Activated CD4-positive, alpha-beta memory T cell treated with anti-CD3 and anti-CD28 coated beads, Interleukin-2, amount 10 ng/mL, durations not matched to agents 7 days and 5 days (primary cell): ENCODE measurements at regions not wholly inside any gene's neighbourhood (a gene's known extent, or its start where the extent isn't known, plus 50 kb on each side); places are given as distances from the start of the nearest gene placed in this dataset.

ENCODE experiments used
- CTCF ChIA-PET: fragments of 350-600 bp; sonication (Branson Sonifier 250); formaldehyde crosslinking; loops from one replicate; lab custom pipeline; 2021; ENCODE audit warnings: antibody characterized with exemption, inconsistent platforms; lab: Charles Lee
- POLR2A ChIA-PET: fragments of 350-600 bp; sonication (Branson Sonifier 250); formaldehyde crosslinking; loops from one replicate; lab custom pipeline; 2021; ENCODE audit warnings: antibody characterized with exemption; lab: Charles Lee
- DNase-seq: peaks from one replicate; pipeline ENCODE4 v3.0.0-alpha.2; 2020
- H3K27ac Mint-ChIP-seq: one replicate; pipeline ENCODE4 v1.8.0; 2021; ENCODE audit warnings: mild to moderate bottlenecking, mixed read lengths
- H3K27me3 Mint-ChIP-seq: one replicate; pipeline ENCODE4 v1.8.0; 2021; ENCODE audit warnings: mixed read lengths
- H3K36me3 Mint-ChIP-seq: one replicate; pipeline ENCODE4 v1.8.0; 2021; ENCODE audit warnings: low read depth, mixed read lengths
- H3K4me1 Mint-ChIP-seq: one replicate; pipeline ENCODE4 v1.8.0; 2021; ENCODE audit warnings: mixed read lengths
- H3K4me3 Mint-ChIP-seq: one replicate; pipeline ENCODE4 v1.8.0; 2021; ENCODE audit warnings: mild to moderate bottlenecking, mixed read lengths
- H3K9me3 Mint-ChIP-seq: one replicate; pipeline ENCODE4 v1.8.0; 2021; ENCODE audit warnings: mixed read lengths

GRCh38 chr6:105817961-105818360 lies 268.2 kb upstream of the PRDM1 start:
- no peak overlapping the region for H3K27ac Mint-ChIP-seq
- H3K4me3 Mint-ChIP-seq, result no peak overlapping the region
- peaks cover 40% of the 10 kb centered on the region for H3K9me3 Mint-ChIP-seq
- H3K4me1 Mint-ChIP-seq, result peaks cover 46% of the 10 kb centered on the region
- no peak for DNase-seq
- no peaks in the 10 kb centered on the region for H3K27me3 Mint-ChIP-seq
- peaks cover 68% of the 10 kb centered on the region for H3K36me3 Mint-ChIP-seq
- ChIA-PET POLR2A (no interaction called here), CTCF (no interaction called here)

GRCh38 chr6:105817370-105817769 lies 268.8 kb upstream of the PRDM1 start:
- DNase-seq, result no peak
- Mint-ChIP-seq H3K4me3 (no peak overlapping the region), H3K27ac (no peak overlapping the region), H3K27me3 (no peaks in the 10 kb centered on the region), H3K36me3 (peaks cover 67% of the 10 kb centered on the region), H3K4me1 (peaks cover 50% of the 10 kb centered on the region), H3K9me3 (peaks cover 36% of the 10 kb centered on the region)
- CTCF ChIA-PET, result no interaction called here
- POLR2A ChIA-PET, result no interaction called here

- no peak overlapping the region for H3K27ac Mint-ChIP-seq
- H3K9me3 Mint-ChIP-seq, result peaks cover 32% of the 10 kb centered on the region
- H3K27me3 Mint-ChIP-seq, result no peaks in the 10 kb centered on the region
- H3K4me1 Mint-ChIP-seq, result peaks cover 56% of the 10 kb centered on the region
- ChIA-PET POLR2A (no interaction called here), CTCF (no interaction called here)
- no peak for DNase-seq
- H3K36me3 Mint-ChIP-seq, result peaks cover 67% of the 10 kb centered on the region
- H3K4me3 Mint-ChIP-seq, result no peak overlapping the region
Measured at GRCh38 chr6:105816847-105817246, 269.3 kb upstream of the PRDM1 start.

GRCh38 chr6:105815661-105816555 lies 270.2 kb upstream of the PRDM1 start:
- Mint-ChIP-seq H3K4me1 (peaks cover 63% of the 10 kb centered on the region), H3K36me3 (peaks cover 60% of the 10 kb centered on the region), H3K27ac (peak overlapping the region; percentile 80), H3K4me3 (no peak overlapping the region), H3K9me3 (peaks cover 28% of the 10 kb centered on the region), H3K27me3 (no peaks in the 10 kb centered on the region)
- CTCF ChIA-PET, result no interaction called here
- POLR2A ChIA-PET, result interaction anchor here (1.0 to 2.1 kb wide), 4 partner anchors 85 to 272 kb away, joined by 3 to 7 read pairs (median 4); no protein-coding TSS in a partner anchor
- DNase-seq, result no peak

GRCh38 chr6:105814745-105815536 lies 271.2 kb upstream of the PRDM1 start:
- peaks cover 73% of the 10 kb centered on the region for H3K4me1 Mint-ChIP-seq
- H3K4me3 Mint-ChIP-seq, result no peak overlapping the region
- peak; percentile 52 for DNase-seq
- H3K27me3 Mint-ChIP-seq, result no peaks in the 10 kb centered on the region
- H3K9me3 Mint-ChIP-seq, result peaks cover 18% of the 10 kb centered on the region
- ChIA-PET POLR2A (interaction anchor here (0.9 to 2.1 kb wide), 6 partner anchors 80 to 273 kb away, joined by 3 to 7 read pairs (median 3); no protein-coding TSS in a partner anchor), CTCF (interaction anchor here (0.9 kb wide), 1 partner anchor 269 kb away, joined by 3 read pairs; no protein-coding TSS in a partner anchor)
- peaks cover 56% of the 10 kb centered on the region for H3K36me3 Mint-ChIP-seq
- H3K27ac Mint-ChIP-seq, result peak overlapping the region; percentile 80

GRCh38 chr6:105810922-105811482 lies 275.1 kb upstream of the PRDM1 start:
- H3K27ac Mint-ChIP-seq, result peak overlapping the region; percentile 92
- peaks cover 84% of the 10 kb centered on the region for H3K4me1 Mint-ChIP-seq
- H3K4me3 Mint-ChIP-seq, result peak overlapping the region; percentile 33
- POLR2A ChIA-PET, result interaction anchor here (0.6 to 4.0 kb wide), 11 partner anchors 13 to 287 kb away, joined by 3 to 29 read pairs (median 3); no protein-coding TSS in a partner anchor
- H3K9me3 Mint-ChIP-seq, result peaks cover 9% of the 10 kb centered on the region
- peaks cover 38% of the 10 kb centered on the region for H3K36me3 Mint-ChIP-seq
- CTCF ChIA-PET, result interaction anchor here (0.7 to 2.5 kb wide), 6 partner anchors 52 to 328 kb away, joined by 3 to 7 read pairs (median 3); partner anchors contain the start of gene PRDM1
- DNase-seq, result no peak
- no peaks in the 10 kb centered on the region for H3K27me3 Mint-ChIP-seq

- Mint-ChIP-seq H3K9me3 (peaks cover 9% of the 10 kb centered on the region), H3K27ac (peak overlapping the region; percentile 92), H3K4me3 (peak overlapping the region; percentile 33), H3K4me1 (peaks cover 78% of the 10 kb centered on the region), H3K27me3 (no peaks in the 10 kb centered on the region), H3K36me3 (peaks cover 35% of the 10 kb centered on the region)
- peak; percentile 83 for DNase-seq
- ChIA-PET CTCF (interaction anchor here (0.7 to 2.5 kb wide), 7 partner anchors 19 to 328 kb away, joined by 3 to 7 read pairs (median 3); partner anchors contain the start of gene PRDM1), POLR2A (interaction anchor here (0.6 to 4.0 kb wide), 14 partner anchors 12 to 288 kb away, joined by 3 to 29 read pairs (median 4); no protein-coding TSS in a partner anchor)
Measured at GRCh38 chr6:105810105-105810921, 275.8 kb upstream of the PRDM1 start.

- Mint-ChIP-seq H3K27ac (peak overlapping the region; percentile 92), H3K4me1 (peaks cover 60% of the 10 kb centered on the region), H3K4me3 (no peak overlapping the region), H3K36me3 (peaks cover 30% of the 10 kb centered on the region), H3K27me3 (no peaks in the 10 kb centered on the region), H3K9me3 (peaks cover 9% of the 10 kb centered on the region)
- ChIA-PET POLR2A (interaction anchor here (1.1 to 4.0 kb wide), 6 partner anchors 17 to 291 kb away, joined by 3 to 29 read pairs (median 6); partner anchors contain the start of gene PRDM1), CTCF (no interaction called here)
- no peak for DNase-seq
Measured at GRCh38 chr6:105808571-105808970, 277.6 kb upstream of the PRDM1 start.

- ChIA-PET CTCF (no interaction called here), POLR2A (no interaction called here)
- peaks cover 53% of the 10 kb centered on the region for H3K4me1 Mint-ChIP-seq
- no peaks in the 10 kb centered on the region for H3K27me3 Mint-ChIP-seq
- no peak for DNase-seq
- peaks cover 27% of the 10 kb centered on the region for H3K36me3 Mint-ChIP-seq
- no peak overlapping the region for H3K27ac Mint-ChIP-seq
- H3K9me3 Mint-ChIP-seq, result peaks cover 9% of the 10 kb centered on the region
- H3K4me3 Mint-ChIP-seq, result no peak overlapping the region
Measured at GRCh38 chr6:105807905-105808304, 278.2 kb upstream of the PRDM1 start.

GRCh38 chr6:105806486-105806920 lies 279.6 kb upstream of the PRDM1 start:
- no peak for DNase-seq
- Mint-ChIP-seq H3K36me3 (peaks cover 17% of the 10 kb centered on the region), H3K27me3 (no peaks in the 10 kb centered on the region), H3K4me3 (no peak overlapping the region), H3K27ac (no peak overlapping the region), H3K4me1 (peaks cover 41% of the 10 kb centered on the region), H3K9me3 (peaks cover 9% of the 10 kb centered on the region)
- CTCF ChIA-PET, result no interaction called here
- POLR2A ChIA-PET, result no interaction called here

- Mint-ChIP-seq H3K4me1 (peaks cover 36% of the 10 kb centered on the region), H3K9me3 (peaks cover 9% of the 10 kb centered on the region), H3K27me3 (no peaks in the 10 kb centered on the region), H3K4me3 (no peak overlapping the region), H3K36me3 (peaks cover 22% of the 10 kb centered on the region), H3K27ac (no peak overlapping the region)
- no peak for DNase-seq
- POLR2A ChIA-PET, result no interaction called here
- CTCF ChIA-PET, result no interaction called here
Measured at GRCh38 chr6:105805501-105806023, 280.6 kb upstream of the PRDM1 start.
